Ramos (cell line): ENCODE measurements at regions not wholly inside any gene's neighbourhood (a gene's known extent, or its start where the extent isn't known, plus 50 kb on each side); places are given as distances from the start of the nearest gene placed in this dataset.

Source experiments
- in situ Hi-C: fragments of 300-500 bp; cut with MboI; formaldehyde crosslinking; loops from one replicate; pipeline ENCODE4 v1.14.3; 2022; ENCODE audit warnings: low sequenced_read_pairs; ENCODE audit not compliant: unreplicated experiment

DNA sequence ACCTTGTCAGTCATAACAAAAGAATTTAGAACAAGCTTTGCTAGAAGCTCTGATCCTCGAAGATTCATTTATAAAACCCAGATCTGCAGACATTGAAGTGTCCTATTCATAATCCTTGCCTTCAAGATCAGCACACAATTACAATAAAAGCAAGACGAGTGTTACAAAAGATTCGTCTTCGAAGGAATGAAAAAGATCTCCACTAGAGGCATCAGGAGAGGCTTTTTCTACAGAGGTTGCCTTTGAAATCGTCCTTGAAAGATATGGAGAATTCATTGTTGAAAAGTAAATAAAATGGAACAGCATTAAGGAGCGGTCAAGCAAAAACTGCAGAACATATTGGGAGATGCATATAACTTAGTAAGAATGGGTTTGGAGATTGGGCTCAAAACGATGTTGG lies 146.4 kb downstream of the BMP4 start:
- in situ Hi-C loops, result no loop called here

- in situ Hi-C loops, result no loop called here
Observed at GRCh38 chr14:53808042-53808441, 148.6 kb downstream of the BMP4 start.

GRCh38 chr14:53807542-53807941 lies 149.1 kb downstream of the BMP4 start:
- in situ Hi-C loops, result no loop called here

DNA sequence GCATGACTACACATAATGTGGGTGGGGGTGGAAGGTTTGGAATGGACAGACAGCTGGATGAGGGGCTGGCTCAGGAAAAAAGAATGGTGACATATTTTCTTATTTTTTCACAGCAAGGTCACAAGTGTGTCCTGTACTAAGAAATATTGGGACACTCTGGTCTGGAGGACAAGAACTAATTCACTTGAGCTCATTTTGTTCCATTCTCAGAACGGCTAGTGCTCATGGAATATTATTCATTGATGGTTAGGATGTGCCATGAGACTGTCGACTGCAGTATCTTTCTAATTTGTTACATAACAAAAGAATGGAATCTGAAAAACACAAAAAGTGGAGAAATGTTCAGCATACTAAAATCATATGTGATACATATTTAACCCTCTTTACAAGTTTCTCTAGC lies 149.5 kb downstream of the BMP4 start:
- in situ Hi-C loops, result no loop called here

DNA sequence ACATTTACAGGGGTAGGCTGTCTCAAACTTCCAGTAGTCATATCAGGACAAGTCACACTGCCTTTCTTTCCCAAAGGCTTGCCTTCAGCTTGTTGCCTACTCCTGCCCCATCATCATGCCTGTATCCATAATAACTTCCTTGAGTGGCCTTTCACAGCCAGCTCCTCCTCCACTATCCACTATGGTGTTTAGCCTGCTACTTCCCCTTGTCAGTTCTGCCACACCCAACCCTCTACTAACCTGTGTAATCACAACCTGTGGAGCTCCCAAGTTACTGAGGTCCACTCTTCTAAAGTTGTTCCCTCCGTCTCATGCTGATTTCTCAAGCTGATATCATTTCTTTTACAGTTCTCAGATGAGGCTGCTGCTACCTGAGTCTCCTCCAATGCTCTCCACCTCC lies 159.9 kb downstream of the BMP4 start:
- in situ Hi-C loops, result no loop called here

GRCh38 chr14:53793790-53794505 lies 162.7 kb downstream of the BMP4 start:
- in situ Hi-C loops, result no loop called here

GRCh38 chr14:53792909-53793308 lies 163.7 kb downstream of the BMP4 start:
- in situ Hi-C loops, result no loop called here

GRCh38 chr14:53790731-53791500 lies 165.7 kb downstream of the BMP4 start:
- in situ Hi-C loops, result no loop called here

DNA sequence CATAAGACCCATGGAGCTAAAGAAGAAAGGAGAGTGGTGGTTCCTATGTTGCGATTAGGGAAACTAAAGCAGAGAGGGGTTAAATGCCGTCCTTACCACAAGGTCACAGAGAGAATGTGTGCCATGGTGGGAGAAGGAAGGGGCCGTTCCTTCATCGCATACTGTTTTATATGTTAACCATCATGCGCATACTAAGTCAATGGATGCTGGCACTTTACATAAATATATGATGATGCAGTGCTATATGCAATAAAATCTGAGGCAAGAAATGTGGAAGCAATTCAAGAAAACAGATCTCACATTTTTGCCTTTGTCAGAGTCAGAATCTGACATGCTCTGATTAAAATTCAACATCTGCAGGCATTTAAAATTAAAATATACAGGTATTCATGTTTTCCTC lies 168.1 kb downstream of the BMP4 start:
- in situ Hi-C loops, result no loop called here

DNA sequence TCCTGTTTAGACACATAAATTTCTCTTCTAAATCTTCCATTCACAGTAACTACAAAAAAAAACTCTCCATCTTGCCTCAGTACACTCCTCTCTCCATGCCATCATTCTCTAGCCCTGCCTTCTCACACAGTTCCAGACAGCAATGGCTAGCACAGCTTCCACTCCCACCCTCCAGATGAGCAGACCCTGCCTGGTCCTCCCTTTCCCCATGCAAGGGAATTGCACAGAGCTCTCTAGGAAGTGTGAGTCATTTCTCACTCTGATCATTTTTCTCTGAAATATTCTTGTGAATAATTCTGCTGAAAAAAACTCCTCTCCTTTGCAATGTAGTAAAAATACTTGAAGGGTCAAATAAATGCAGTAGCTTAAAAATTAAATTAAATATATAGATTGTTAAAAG lies 170.6 kb downstream of the BMP4 start:
- in situ Hi-C loops, result no loop called here

DNA sequence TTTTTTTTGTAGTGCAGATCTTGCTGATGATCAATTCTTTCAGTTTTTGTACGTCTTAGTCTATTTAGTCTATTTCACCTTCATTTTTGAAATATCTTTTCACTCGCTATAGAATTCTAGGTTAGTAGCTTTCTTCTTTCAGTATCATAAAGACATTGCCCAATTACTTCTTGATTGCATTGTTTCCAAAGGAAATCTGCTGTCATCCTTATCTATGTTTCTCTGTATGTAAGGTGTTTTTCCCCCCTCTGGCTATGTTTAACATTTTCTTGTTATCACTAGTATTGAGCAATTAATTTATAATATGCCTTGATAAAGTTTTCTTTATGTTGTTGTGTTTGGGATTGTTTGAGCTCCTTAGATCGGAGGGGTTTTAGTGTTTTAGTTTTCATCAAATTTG lies 171.9 kb downstream of the BMP4 start:
- in situ Hi-C loops, result no loop called here

DNA sequence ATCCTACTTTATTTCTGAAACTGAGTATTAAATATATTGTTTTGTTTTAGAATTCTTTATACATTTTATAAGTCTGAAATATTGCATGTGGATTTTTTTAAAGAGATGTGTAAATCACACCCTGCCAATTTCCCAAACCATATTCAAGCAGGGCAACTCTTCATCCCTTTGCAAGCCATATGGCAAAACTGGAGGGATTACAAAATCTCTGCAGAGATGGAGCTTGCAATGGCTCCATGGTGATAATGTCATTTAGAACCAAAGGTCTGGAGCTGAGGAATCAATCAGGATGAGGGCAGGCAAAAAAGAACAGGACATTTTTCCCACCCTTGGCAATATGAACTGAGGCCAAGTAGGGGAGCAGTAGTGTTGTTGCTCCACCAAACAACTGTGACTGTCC lies 173.4 kb downstream of the BMP4 start:
- in situ Hi-C loops, result no loop called here

DNA sequence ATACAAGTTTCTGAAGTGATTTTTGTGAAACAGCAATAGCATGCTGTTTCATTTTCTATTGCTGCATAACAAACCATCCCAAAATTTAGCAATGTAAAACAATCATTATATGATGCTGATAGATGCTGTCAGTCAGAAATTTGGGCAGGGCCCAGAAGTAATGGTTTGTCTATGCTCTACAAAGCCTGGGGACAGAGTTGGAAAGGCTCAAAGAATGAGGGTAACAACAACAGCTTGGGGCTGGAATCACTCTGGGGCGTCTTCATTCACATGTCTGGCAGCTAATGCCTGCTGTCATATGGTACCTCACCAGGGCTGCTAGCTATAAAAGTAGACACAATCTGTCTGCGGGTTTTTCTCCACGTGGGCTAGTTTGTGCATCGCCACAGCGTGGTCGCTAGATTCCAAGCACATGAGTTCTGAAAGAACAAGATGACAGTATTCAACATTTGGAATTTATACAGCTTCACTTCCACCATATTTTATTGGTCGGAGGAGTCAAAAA lies 176.5 kb downstream of the BMP4 start:
- in situ Hi-C loops, result no loop called here

DNA sequence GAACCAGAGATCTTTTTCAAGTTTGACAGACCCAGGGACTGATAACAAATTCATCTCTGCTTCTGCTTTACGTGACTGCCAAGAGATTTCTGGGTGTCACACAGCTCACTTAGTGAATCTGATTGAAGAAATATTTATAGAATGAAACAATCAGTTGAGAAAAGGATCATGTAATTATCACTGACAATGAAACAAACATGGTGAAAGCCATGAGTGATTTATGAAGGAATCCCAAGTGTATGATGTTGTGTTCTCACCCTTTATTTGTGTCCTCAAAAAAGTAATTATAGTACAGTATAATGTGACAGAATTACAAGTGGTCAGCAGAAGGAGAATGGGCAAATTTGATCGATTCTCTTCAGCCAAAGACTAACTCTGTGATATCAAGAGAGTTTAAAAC lies 177.3 kb downstream of the BMP4 start:
- in situ Hi-C loops, result no loop called here

DNA sequence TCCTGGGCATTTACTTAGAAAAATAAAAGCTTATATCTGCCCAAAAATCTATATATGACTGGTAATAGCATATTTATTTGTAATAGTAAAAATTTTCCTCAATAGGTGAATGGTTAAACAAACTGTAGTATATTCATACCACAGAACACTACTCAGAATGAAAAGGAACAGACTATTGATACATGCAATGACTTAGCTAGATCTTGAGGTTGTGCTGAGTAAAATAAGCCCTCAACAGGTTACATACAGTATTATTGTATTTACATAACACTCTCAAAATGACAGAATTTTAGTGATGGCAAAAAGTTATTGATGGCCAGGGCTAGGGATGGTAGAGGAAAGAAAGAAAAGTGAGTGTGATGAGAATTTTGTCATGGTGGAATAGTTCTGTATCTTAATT lies 178.4 kb downstream of the BMP4 start:
- in situ Hi-C loops, result no loop called here

- in situ Hi-C loops, result no loop called here
Observed at GRCh38 chr14:53772936-53773335, 183.7 kb downstream of the BMP4 start.

GRCh38 chr14:53767566-53767965 lies 189.1 kb downstream of the BMP4 start:
- in situ Hi-C loops, result no loop called here

GRCh38 chr14:53766601-53767000 lies 190.0 kb downstream of the BMP4 start:
- in situ Hi-C loops, result no loop called here

DNA sequence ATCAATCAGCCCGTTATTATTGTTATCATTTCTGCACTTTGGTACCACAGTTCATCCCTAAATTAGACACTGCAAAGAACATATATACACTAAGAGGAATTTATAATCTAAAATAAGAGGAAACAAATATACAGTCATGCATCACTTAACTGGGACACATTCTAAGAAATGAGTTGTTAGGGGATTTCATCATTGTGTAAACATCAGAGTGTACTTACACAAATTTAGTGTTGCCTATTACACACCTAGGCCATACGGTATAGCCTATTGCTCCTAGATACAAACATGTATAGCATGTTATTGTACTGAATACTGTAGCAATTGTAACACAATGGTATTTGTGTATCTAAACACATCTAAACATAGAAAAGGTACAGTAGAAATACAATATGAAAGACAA lies 190.5 kb downstream of the BMP4 start:
- in situ Hi-C loops, result no loop called here

- in situ Hi-C loops, result no loop called here
Observed at GRCh38 chr14:53764846-53765245, 191.8 kb downstream of the BMP4 start.

DNA sequence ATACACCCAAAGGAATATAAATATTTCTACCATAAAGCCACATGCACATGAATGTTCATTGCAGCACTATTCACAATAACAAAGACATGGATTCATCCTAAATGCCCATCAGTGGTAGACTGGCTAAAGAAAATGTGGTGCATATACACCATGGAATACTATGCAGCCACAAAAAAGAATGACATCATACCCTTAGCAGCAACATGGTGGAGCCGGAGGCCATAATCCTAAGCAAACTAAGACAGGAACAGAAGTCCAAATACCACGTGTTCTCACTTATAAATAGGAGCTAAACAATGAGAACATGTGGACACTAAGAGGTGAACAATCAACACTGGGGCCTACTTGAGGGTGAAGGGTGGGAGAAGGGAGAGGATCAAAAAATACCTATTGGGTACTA lies 198.5 kb downstream of the BMP4 start:
- in situ Hi-C loops, result no loop called here

GRCh38 chr14:53757732-53758131 lies 198.9 kb downstream of the BMP4 start:
- in situ Hi-C loops, result no loop called here
